Lower lobe of right lung (tissue), 2 donors: ENCODE measurements at regions not wholly inside any gene's neighbourhood (a gene's known extent, or its start where the extent isn't known, plus 50 kb on each side); places are given as distances from the start of the nearest gene placed in this dataset.

Source experiments
- ATAC-seq, 2 donors: fragments of 200-7000 bp; cut with Tn5 transposase; one replicate each; pipeline ENCODE4 v1.9.1; 2020 to 2022; ENCODE audit warnings: mild to moderate bottlenecking in 2 of 2, moderate library complexity in 2 of 2
- DNase-seq: peaks from one replicate; pipeline ENCODE4 v3.0.0-alpha.2; 2020
- H3K27ac ChIP-seq: fragments of 200-600 bp; one replicate; pipeline ENCODE4 v1.8.0; 2022
- H3K27me3 ChIP-seq: fragments of 200-600 bp; one replicate; pipeline ENCODE4 v1.8.0; 2022; ENCODE audit warnings: low read depth
- H3K36me3 ChIP-seq: fragments of 200-600 bp; one replicate; pipeline ENCODE4 v1.8.0; 2022; ENCODE audit warnings: mild to moderate bottlenecking
- H3K4me1 ChIP-seq: fragments of 200-600 bp; one replicate; pipeline ENCODE4 v1.8.0; 2022
- H3K4me3 ChIP-seq: fragments of 200-600 bp; one replicate; pipeline ENCODE4 v1.8.0; 2022; ENCODE audit warnings: mild to moderate bottlenecking
- H3K9me3 ChIP-seq: fragments of 200-600 bp; one replicate; pipeline ENCODE4 v1.8.0; 2022
- intact Hi-C: fragments of 100-400 bp; cut with DNase I; formaldehyde crosslinking; loops from one replicate; pipeline ENCODE4 v1.11.0; 2022
- TF ChIP-seq, protein P1 (sequence below): fragments of 200-600 bp; IDR thresholded peaks from one replicate; pipeline ENCODE4 v1.8.0; 2022; ENCODE audit warnings: antibody characterized with exemption, mild to moderate bottlenecking
- donor health status: DM: no; HTN: yes; CAD: no; lungs with severe emphysema.

DNA sequence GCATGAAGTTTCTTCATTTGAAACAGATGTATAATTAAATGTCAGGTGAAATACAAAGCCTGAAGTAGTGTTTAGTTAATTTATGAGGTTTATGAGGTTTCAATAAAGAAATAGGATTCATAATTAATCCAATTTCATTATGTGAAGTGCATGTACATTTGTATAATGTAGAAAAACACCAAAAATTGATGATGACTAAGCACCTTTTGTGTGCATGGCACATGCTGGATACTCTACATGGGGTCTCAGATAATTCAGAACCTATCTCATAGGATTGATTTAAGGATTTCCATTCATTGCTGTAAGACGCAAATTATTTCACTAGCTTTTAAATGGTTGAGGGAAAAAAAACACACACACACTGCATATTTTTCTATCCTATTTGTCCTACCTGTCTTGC lies 143.9 kb downstream of the ESM1 start:
- Histone ChIP-seq H3K36me3 (no peaks in the 10 kb centered on the region), H3K9me3 (no peaks in the 10 kb centered on the region), H3K27ac (no peak overlapping the region), H3K4me1 (peaks cover 9% of the 10 kb centered on the region), H3K27me3 (no peaks in the 10 kb centered on the region), H3K4me3 (no peak overlapping the region)
- intact Hi-C loops: no loop called here
- ATAC-seq (no peak), DNase-seq (no peak)
- TF ChIP-seq, protein P1, sequence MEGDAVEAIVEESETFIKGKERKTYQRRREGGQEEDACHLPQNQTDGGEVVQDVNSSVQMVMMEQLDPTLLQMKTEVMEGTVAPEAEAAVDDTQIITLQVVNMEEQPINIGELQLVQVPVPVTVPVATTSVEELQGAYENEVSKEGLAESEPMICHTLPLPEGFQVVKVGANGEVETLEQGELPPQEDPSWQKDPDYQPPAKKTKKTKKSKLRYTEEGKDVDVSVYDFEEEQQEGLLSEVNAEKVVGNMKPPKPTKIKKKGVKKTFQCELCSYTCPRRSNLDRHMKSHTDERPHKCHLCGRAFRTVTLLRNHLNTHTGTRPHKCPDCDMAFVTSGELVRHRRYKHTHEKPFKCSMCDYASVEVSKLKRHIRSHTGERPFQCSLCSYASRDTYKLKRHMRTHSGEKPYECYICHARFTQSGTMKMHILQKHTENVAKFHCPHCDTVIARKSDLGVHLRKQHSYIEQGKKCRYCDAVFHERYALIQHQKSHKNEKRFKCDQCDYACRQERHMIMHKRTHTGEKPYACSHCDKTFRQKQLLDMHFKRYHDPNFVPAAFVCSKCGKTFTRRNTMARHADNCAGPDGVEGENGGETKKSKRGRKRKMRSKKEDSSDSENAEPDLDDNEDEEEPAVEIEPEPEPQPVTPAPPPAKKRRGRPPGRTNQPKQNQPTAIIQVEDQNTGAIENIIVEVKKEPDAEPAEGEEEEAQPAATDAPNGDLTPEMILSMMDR: no peak

DNA sequence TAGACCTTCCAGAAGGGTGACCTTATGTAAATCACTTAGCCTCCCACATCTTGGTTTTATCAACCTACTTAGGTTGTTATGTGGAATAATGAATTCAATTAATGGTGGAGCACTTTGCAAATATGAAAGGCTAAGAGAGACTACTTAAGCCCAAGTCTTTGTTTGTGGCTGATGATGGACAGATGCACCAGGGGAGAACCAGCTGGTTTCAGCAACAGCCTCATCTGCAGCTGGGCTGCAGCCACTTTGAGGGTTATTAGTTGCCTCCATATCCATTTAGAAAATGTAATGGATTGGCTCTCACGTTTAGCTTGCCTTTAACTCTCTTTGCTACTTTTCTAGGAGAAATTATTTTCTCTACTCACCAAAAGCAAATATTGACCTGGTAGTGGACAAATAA lies 146.6 kb downstream of the ESM1 start:
- no peaks in the 10 kb centered on the region for H3K36me3 ChIP-seq
- no peak overlapping the region for H3K27ac ChIP-seq
- DNase-seq (no peak), ATAC-seq (no peak)
- intact Hi-C loops: no loop called here
- TF ChIP-seq, protein P1: no peak
- no peaks in the 10 kb centered on the region for H3K9me3 ChIP-seq
- no peak overlapping the region for H3K4me3 ChIP-seq
- peaks cover 13% of the 10 kb centered on the region for H3K4me1 ChIP-seq
- H3K27me3 ChIP-seq: no peaks in the 10 kb centered on the region

DNA sequence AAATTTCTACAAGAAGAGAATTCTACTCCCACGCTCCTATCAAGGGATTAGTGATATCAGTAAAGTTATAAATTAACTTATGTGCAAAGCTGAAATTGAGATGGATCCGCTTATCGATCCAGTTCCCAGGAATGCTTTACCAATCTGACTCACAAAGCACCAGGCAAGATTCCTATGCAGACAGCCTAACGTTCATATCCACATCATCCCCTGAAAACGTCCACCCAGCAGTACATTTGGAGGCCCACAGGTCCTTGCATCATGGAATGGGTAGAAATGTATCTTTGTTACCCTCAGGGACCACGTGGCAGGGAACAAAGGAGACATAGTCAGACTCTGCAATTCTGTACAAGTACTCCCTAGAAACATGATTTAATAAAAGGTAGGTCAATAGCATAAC lies 147.4 kb downstream of the ESM1 start:
- intact Hi-C loops: no loop called here
- Histone ChIP-seq H3K27me3 (no peaks in the 10 kb centered on the region), H3K36me3 (no peaks in the 10 kb centered on the region), H3K4me1 (peaks cover 18% of the 10 kb centered on the region), H3K4me3 (no peak overlapping the region), H3K9me3 (no peaks in the 10 kb centered on the region), H3K27ac (no peak overlapping the region)
- no peak for ATAC-seq
- TF ChIP-seq, protein P1: no peak
- no peak for DNase-seq

DNA sequence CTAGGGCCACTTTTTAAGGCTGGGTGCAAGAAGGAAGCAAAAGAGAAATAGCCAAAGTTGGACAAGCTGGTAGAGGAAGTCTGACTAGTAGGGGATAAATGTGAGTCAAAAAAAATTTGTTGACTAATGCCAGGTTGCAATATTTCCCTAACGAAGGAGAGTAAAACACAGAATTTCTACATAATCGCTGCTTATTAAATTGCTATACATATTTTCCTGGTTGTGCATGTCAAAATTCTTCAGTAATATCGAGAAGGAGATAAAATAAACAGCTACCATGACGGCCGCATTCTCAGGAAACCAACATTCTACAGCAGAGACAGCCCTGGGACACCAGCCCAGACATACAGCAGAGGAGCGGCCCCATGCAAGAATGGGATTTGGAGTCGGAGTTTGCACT lies 148.3 kb downstream of the ESM1 start:
- no peaks in the 10 kb centered on the region for H3K36me3 ChIP-seq
- TF ChIP-seq, protein P1: no peak
- ATAC-seq (no peak), DNase-seq (no peak)
- no peak overlapping the region for H3K27ac ChIP-seq
- H3K4me3 ChIP-seq: no peak overlapping the region
- no peaks in the 10 kb centered on the region for H3K27me3 ChIP-seq
- intact Hi-C loops: no loop called here
- peaks cover 18% of the 10 kb centered on the region for H3K4me1 ChIP-seq
- no peaks in the 10 kb centered on the region for H3K9me3 ChIP-seq

DNA sequence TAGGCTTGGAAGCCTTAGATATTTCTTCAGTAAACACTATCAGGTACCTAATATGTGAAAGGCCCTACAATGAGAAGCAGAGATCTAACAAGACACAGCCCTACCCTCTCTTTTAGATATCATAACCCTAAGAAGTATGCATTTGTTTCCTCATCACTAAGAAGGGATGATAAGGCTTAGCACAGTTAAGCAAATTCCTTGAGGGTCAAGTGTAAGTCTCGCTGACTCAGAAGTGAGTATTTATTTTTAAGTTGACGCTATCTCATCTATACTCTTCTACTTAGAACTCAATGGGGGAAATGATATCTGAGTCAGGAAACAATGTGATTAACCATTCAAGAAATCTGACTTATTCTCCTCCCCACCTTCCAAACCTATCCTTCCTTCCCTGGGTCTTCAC lies 149.7 kb downstream of the ESM1 start:
- peaks cover 18% of the 10 kb centered on the region for H3K4me1 ChIP-seq
- H3K4me3 ChIP-seq: no peak overlapping the region
- TF ChIP-seq, protein P1: no peak
- intact Hi-C loops: no loop called here
- no peaks in the 10 kb centered on the region for H3K9me3 ChIP-seq
- H3K27ac ChIP-seq: no peak overlapping the region
- no peaks in the 10 kb centered on the region for H3K36me3 ChIP-seq
- no peaks in the 10 kb centered on the region for H3K27me3 ChIP-seq
- no peak for DNase-seq
- peak in 1 of 2 donors; percentile 67 for ATAC-seq
